ENCODE measurements at regions not wholly inside any gene's neighbourhood (a gene's known extent, or its start where the extent isn't known, plus 50 kb on each side); places are given as distances from the start of the nearest gene placed in this dataset.

GRCh38 chr5:98308231-98308630 lies 465.2 kb upstream of the RGMB start:
- intact Hi-C loops (cut with DNase I; ENCODE audit: low total_unique reads), result no loop called here
- no peak for TF ChIP-seq POLR2A (IDR thresholded peaks at IDR 0.05)
- TF ChIP-seq CTCF (IDR thresholded peaks at IDR 0.05 in 4 of 5, conservative IDR thresholded peaks at IDR 0.05 in 1 of 5), result no peak
- ATAC-seq, result no peak
- no peaks in the 10 kb centered on the region for H3K9me3 ChIP-seq
- in situ Hi-C loops (cut with MboI; ENCODE audit: low sequenced_read_pairs in 4 of 4), result no loop called here
- DNase-seq, result no peak
- no peaks in the 10 kb centered on the region for H3K36me3 ChIP-seq
- no peak overlapping the region for H3K27ac ChIP-seq
- no peaks in the 10 kb centered on the region for H3K27me3 ChIP-seq
- no peak overlapping the region for H3K4me3 ChIP-seq
- H3K4me1 ChIP-seq, result no peaks in the 10 kb centered on the region

DNA sequence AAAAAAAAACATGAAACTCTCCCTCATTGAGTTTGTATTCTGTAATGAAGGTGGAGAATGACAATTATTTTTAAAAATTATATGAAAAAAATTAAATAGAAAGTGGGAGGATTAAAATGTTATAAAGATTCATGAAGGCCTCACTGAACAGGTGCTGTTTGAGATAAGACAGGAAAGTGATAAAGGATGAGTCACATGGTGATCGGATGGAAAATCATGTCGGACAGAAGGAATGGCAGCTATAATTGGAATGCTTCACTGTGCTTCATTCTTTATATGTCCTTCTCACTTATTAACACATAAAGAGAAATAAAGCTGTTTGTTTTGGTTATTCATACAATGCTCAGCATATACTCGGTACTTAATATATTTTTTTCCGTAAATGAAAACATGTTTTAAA lies 464.5 kb upstream of the RGMB start:
- TF ChIP-seq CTCF (IDR thresholded peaks at IDR 0.05 in 4 of 5, conservative IDR thresholded peaks at IDR 0.05 in 1 of 5), result no peak
- no peak for TF ChIP-seq POLR2A (IDR thresholded peaks at IDR 0.05)
- in situ Hi-C loops (cut with MboI; ENCODE audit: low sequenced_read_pairs in 4 of 4), result no loop called here
- H3K27ac ChIP-seq, result no peak overlapping the region
- DNase-seq, result no peak
- H3K4me1 ChIP-seq, result no peaks in the 10 kb centered on the region
- no peaks in the 10 kb centered on the region for H3K9me3 ChIP-seq
- H3K4me3 ChIP-seq, result no peak overlapping the region
- intact Hi-C loops (cut with DNase I; ENCODE audit: low total_unique reads), result no loop called here
- H3K27me3 ChIP-seq, result no peaks in the 10 kb centered on the region
- no peak for ATAC-seq
- H3K36me3 ChIP-seq, result no peaks in the 10 kb centered on the region

GRCh38 chr5:98309785-98310598 lies 463.5 kb upstream of the RGMB start:
- TF ChIP-seq CTCF (IDR thresholded peaks at IDR 0.05 in 4 of 5, conservative IDR thresholded peaks at IDR 0.05 in 1 of 5) (no peak), POLR2A (IDR thresholded peaks at IDR 0.05) (no peak)
- no peaks in the 10 kb centered on the region for H3K4me1 ChIP-seq
- DNase-seq, result no peak
- H3K9me3 ChIP-seq, result no peaks in the 10 kb centered on the region
- intact Hi-C loops (cut with DNase I; ENCODE audit: low total_unique reads), result no loop called here
- no peaks in the 10 kb centered on the region for H3K36me3 ChIP-seq
- in situ Hi-C loops (cut with MboI; ENCODE audit: low sequenced_read_pairs in 4 of 4), result no loop called here
- ATAC-seq, result no peak
- no peaks in the 10 kb centered on the region for H3K27me3 ChIP-seq
- H3K27ac ChIP-seq, result peak overlapping the region in 1 of 4 donors; percentile 41
- H3K4me3 ChIP-seq, result no peak overlapping the region

DNA sequence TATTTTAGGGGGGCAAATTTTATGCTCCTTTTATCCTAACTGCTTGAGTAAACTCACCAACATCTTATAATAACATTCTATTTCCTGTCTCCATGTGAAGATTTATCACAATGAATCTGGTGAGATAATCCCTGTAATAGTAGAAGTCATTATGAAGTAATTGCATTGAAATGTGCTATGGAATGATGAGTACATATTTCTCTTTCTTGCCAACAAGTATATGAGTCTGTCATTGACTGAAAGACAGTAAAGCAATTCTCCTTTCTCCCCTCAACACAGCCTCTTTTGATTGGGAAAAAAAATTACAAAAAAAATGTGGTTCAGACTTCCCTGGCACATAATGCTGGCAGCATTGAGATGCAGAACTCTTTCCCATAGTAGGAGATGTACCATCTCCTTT lies 459.2 kb upstream of the RGMB start:
- Histone ChIP-seq H3K4me3 (no peak overlapping the region), H3K27me3 (no peaks in the 10 kb centered on the region), H3K36me3 (no peaks in the 10 kb centered on the region), H3K4me1 (no peaks in the 10 kb centered on the region), H3K27ac (no peak overlapping the region), H3K9me3 (no peaks in the 10 kb centered on the region)
- in situ Hi-C loops (cut with MboI; ENCODE audit: low sequenced_read_pairs in 4 of 4) (no loop called here), intact Hi-C loops (cut with DNase I; ENCODE audit: low total_unique reads) (no loop called here)
- TF ChIP-seq CTCF (IDR thresholded peaks at IDR 0.05 in 4 of 5, conservative IDR thresholded peaks at IDR 0.05 in 1 of 5), result no peak
- TF ChIP-seq POLR2A (IDR thresholded peaks at IDR 0.05), result no peak
- ATAC-seq (no peak), DNase-seq (no peak)

DNA sequence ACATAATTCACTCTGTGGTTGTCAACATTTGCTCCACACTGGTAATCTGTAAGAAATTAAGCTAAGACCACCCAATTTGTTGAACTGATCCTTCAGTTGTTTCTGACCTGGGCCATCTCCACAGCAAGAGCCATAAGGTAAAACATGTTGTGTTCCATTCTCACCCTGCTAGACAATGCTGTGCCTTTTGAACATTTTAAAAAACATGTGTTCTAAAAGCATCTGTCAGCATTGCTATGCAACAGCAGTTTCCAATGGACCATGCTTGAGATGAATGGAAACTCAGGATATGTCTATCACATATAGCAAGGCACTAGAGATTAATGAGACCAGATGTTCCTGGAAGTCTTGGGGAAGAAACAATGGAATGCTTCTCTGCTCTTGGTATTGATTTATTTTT lies 455.1 kb upstream of the RGMB start:
- Histone ChIP-seq H3K36me3 (no peaks in the 10 kb centered on the region), H3K4me3 (no peak overlapping the region), H3K9me3 (no peaks in the 10 kb centered on the region), H3K27me3 (no peaks in the 10 kb centered on the region), H3K27ac (no peak overlapping the region), H3K4me1 (no peaks in the 10 kb centered on the region)
- DNase-seq (no peak), ATAC-seq (no peak)
- TF ChIP-seq POLR2A (IDR thresholded peaks at IDR 0.05), result no peak
- no peak for TF ChIP-seq CTCF (IDR thresholded peaks at IDR 0.05 in 4 of 5, conservative IDR thresholded peaks at IDR 0.05 in 1 of 5)
- intact Hi-C loops (cut with DNase I; ENCODE audit: low total_unique reads), result no loop called here
- in situ Hi-C loops (cut with MboI; ENCODE audit: low sequenced_read_pairs in 4 of 4), result no loop called here

Data from gastrocnemius medialis (tissue), 4 donors.